GM12874 (cell line): ENCODE measurements at regions not wholly inside any gene's neighbourhood (a gene's known extent, or its start where the extent isn't known, plus 50 kb on each side); places are given as distances from the start of the nearest gene placed in this dataset.

Experiments used
- TF ChIP-seq, protein P1 (sequence below): IDR thresholded peaks from 2 replicates; pipeline ENCODE4 v1.5.1; 2011; ENCODE audit warnings: low read depth, mild to moderate bottlenecking, control low read depth, low read length, moderate library complexity; ENCODE audit not compliant: insufficient read depth

DNA sequence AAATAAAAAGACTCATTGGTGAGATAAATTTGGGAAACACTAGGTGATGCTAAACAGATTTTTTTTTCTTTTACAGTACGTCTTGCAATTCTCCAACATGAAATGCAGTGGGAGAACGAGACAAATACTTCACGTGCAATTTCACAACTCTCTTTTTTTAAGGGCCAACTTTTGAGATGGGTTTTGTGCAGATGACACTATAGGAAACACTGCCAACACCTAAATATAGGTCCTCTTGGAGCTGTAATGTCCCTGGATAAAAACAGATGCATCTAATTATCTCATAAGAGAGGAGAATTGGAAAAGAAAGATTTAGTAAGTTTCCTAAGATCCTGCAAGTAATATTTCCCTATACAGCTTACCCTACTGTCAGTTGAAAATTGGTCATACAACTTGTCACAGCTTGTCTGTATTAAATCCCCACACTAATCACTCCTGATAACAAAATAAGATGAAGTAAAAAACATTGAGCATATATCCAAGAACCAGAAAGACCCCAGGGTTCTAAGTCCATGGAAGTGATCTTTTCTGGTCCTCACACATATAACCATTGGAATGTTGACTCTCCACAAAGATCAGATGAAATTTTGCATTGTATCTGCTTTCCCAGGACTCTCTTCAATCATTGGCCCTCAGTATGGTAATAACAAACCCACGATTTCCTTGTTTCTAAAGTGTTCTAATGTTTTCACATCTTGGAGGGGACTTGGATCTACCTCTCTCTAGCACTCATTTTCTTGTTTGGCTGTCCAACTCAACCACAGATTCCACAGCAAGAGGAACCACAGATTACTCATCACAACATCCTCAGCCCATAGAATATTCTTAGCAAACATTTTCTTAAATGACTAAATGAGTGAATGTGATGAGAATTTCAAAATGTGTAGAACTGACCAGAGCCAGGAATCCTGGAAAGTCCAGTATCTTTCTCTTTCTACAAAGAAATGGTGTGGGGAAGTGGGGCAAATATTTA lies 769.4 kb upstream of the USP15 start:
- TF ChIP-seq, protein P1, sequence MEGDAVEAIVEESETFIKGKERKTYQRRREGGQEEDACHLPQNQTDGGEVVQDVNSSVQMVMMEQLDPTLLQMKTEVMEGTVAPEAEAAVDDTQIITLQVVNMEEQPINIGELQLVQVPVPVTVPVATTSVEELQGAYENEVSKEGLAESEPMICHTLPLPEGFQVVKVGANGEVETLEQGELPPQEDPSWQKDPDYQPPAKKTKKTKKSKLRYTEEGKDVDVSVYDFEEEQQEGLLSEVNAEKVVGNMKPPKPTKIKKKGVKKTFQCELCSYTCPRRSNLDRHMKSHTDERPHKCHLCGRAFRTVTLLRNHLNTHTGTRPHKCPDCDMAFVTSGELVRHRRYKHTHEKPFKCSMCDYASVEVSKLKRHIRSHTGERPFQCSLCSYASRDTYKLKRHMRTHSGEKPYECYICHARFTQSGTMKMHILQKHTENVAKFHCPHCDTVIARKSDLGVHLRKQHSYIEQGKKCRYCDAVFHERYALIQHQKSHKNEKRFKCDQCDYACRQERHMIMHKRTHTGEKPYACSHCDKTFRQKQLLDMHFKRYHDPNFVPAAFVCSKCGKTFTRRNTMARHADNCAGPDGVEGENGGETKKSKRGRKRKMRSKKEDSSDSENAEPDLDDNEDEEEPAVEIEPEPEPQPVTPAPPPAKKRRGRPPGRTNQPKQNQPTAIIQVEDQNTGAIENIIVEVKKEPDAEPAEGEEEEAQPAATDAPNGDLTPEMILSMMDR: no peak

DNA sequence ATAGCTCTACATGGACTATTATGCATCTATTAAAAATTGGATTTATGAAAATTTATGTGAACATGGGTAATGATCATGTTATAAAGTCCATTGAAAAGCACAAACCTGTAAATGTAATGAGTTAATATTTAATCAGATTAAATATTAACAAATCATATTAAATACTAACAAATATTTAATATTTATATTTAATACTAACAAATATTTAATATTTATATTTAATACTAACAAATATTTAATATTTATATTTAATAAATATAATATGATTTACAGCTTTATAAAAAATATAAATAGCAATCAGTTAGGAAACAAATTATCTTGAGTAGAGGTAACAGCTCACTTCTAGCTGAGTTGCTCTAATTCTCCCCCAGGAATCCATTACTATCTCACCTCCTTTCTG lies 758.0 kb upstream of the USP15 start:
- TF ChIP-seq, protein P1: no peak

DNA sequence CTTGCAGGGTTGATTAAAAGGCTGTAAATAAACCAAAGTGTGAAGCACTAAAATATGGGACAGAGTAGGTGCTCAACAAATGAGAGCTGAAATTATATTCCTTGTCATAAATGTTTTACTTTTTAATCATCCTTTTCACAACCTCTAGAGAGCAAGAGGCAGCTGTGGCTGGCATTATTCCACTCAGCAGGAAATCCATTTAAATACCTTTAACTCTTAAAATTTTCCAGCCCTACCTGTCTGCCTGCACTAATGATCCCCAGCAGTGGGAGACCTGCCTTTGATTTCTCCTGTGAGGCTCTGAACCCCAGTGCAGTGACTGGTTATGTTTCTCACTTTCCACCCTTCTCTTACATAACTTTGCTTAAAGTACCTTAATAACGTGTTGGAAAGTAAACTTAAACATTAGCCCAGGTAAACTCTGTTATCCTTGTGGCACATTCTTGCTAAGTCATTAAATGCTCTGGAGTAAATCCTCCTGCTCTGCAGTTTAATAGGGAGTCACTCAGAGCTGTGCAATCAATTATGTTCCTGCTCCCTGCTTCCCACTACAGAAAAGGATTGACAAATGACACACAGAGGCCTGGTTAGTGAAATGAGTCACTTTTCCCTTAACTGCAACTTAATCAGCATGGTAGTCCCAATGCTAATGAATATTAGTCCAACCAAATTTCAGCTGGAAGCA lies 755.7 kb upstream of the USP15 start:
- TF ChIP-seq, protein P1: no peak

DNA sequence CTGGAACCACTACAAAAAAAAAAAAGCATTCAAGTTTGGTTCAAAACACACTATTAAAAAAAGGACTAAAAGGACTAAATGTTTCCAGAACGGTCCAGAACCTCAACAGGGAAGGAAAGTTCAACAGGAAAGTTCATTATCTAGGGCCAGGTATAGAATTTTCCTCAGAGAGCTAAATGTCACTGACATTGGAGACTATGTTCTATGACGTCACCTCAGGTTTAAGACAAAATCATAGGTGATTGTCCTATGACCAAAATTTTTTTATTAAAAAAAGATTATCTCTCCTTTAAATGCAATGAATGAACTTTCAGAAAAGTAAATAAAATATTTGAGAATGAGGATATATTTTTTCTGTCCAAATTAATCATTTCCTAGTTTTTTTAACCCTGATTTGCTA lies 746.7 kb upstream of the USP15 start:
- TF ChIP-seq, protein P1: no peak

DNA sequence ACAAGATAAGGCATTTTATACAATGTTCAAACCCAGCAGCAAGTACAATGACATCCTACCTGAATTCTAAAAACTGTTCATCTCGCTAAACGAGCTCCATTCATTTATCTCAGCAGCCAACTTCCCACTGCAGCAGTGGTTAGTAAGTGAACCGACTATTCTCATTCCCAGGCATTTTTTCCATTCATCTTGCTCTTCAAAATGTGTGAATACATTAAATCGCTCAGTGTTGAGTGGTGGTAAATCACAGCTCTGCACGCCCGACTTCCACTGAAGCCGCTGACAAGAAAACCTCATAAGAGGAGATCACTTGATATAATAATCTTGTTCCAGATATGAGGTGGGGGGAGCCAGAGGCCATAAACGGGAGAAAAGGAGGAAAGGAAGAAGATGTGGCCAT lies 746.2 kb upstream of the USP15 start:
- TF ChIP-seq, protein P1: no peak

DNA sequence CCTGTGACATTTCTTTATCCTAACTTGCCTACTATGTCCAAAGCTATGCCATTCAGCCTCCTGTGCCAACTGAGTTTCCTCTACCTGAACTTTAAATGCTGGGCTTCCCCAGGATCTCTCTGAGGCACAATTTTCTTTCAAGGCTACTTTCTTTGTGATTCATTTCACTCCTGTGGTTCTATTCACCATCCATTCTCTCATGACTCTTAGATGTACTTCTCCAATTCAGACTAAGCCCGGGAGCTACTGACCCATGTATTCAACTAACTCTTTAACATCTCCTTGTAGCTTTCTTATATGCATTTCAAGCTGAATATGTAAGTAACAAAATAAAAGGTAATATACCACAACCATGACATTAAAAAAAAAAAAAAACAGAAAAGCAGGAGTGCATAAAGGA lies 738.9 kb upstream of the USP15 start:
- TF ChIP-seq, protein P1: no peak

DNA sequence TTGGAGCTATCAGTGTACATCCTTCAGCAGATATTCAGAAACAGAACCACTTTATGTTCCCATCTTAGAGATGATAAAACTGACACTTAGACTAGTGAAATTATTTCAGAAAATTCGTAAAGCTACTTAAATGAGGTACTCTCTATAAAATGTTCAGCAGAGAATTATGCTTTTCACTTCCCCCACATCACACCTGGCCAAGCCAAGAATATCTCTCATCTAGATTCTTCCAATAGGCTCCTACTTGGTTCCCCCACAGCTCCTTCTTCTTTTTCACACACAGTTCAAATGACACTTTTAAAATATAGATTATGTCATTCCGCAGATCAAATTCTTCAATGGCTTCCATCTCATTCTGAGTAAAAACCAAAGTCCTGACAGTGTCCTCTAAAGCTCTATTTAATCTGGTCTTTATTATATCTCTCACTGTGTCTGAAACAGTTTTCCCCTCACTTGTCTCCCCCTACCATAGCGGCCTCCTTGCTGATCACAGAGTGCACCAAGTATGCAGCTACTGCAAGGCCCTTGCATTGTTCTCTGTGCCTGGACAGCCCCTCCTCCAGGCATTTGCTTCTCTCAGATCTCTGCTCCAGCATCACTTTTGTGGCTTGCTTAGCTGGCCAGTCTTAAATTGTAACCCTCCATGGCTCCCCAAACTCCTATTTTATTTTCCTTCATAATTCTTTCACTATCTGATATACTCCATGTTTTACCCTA lies 736.8 kb upstream of the USP15 start:
- TF ChIP-seq, protein P1: no peak
